Uterus (tissue), 3 donors: ENCODE measurements at regions not wholly inside any gene's neighbourhood (a gene's known extent, or its start where the extent isn't known, plus 50 kb on each side); places are given as distances from the start of the nearest gene placed in this dataset.

Experiments
- DNase-seq, 2 donors: peaks; one replicate each; pipeline ENCODE4 v3.0.0-alpha.2; 2019 to 2020
- H3K27ac ChIP-seq, 2 donors: fragments of 200-600 bp; sonication (generic); 1 replicate in 1 of 2; 2 replicates in 1 of 2; pipeline ENCODE4 v1.5.1; 2016 to 2018
- H3K27me3 ChIP-seq, 2 donors: fragments of 200-600 bp; sonication (generic); one replicate each; pipeline ENCODE4 v1.5.1; 2018 to 2019; ENCODE audit warnings: control low read depth in 1 of 2
- H3K36me3 ChIP-seq, 2 donors: fragments of 200-600 bp; sonication (generic); one replicate each; pipeline ENCODE4 v1.5.1; 2019; ENCODE audit warnings: control low read depth in 1 of 2
- H3K4me1 ChIP-seq, 2 donors: fragments of 200-600 bp; sonication (generic); one replicate each; pipeline ENCODE4 v1.5.1; 2018 to 2019; ENCODE audit warnings: control low read depth in 1 of 2
- H3K4me3 ChIP-seq, 2 donors: fragments of 200-600 bp; sonication (generic); 1 replicate in 1 of 2; 2 replicates in 1 of 2; pipeline ENCODE4 v1.5.1; 2018 to 2019; ENCODE audit warnings: mild to moderate bottlenecking in 1 of 2
- H3K9me3 ChIP-seq, 2 donors: fragments of 200-600 bp; sonication (generic); one replicate each; pipeline ENCODE4 v1.5.1; 2019; ENCODE audit warnings: control low read depth in 1 of 2
- CTCF ChIP-seq, 4 experiments: fragments of 200-600 bp in 2 of 4; fragments of 450-650 bp in 2 of 4; sonication (generic) in 2 of 4; IDR thresholded peaks; one replicate each; pipeline ENCODE4 v1.5.1; 2016 to 2019; ENCODE audit warnings: antibody characterized with exemption in 4 of 4, mild to moderate bottlenecking in 2 of 4, moderate library complexity in 1 of 4
- POLR2A ChIP-seq, 2 donors: fragments of 450-650 bp; IDR thresholded peaks; one replicate each; pipeline ENCODE4 v1.6.1; 2016; ENCODE audit warnings: antibody characterized with exemption in 2 of 2, mild to moderate bottlenecking in 1 of 2, moderate library complexity in 1 of 2
- intact Hi-C: fragments of 100-400 bp; cut with DNase I; formaldehyde crosslinking; loops from one replicate; pipeline ENCODE4 v1.15.1; 2023; ENCODE audit warnings: low total_unique reads
- donor health status: DM: yes; HTN: yes; CAD: no.

- Histone ChIP-seq H3K9me3 (no peaks in the 10 kb centered on the region), H3K27me3 (no peaks in the 10 kb centered on the region), H3K4me3 (no peak overlapping the region), H3K27ac (no peak overlapping the region), H3K4me1 (no peaks in the 10 kb centered on the region), H3K36me3 (no peaks in the 10 kb centered on the region)
- intact Hi-C loops = no loop called here
- no peak for DNase-seq
- TF ChIP-seq CTCF (IDR thresholded peaks at IDR 0.05) = no peak
- TF ChIP-seq POLR2A (IDR thresholded peaks at IDR 0.05) = no peak
Measured at GRCh38 chr5:167736992-167737391, 554.5 kb upstream of the WWC1 start.

- no peak for DNase-seq
- TF ChIP-seq POLR2A (IDR thresholded peaks at IDR 0.05) (no peak), CTCF (IDR thresholded peaks at IDR 0.05) (no peak)
- Histone ChIP-seq H3K4me3 (no peak overlapping the region), H3K36me3 (no peaks in the 10 kb centered on the region), H3K27ac (no peak overlapping the region), H3K4me1 (no peaks in the 10 kb centered on the region), H3K9me3 (no peaks in the 10 kb centered on the region), H3K27me3 (no peaks in the 10 kb centered on the region)
- intact Hi-C loops = no loop called here
Measured at GRCh38 chr5:167743695-167744464, 547.6 kb upstream of the WWC1 start.

- Histone ChIP-seq H3K27me3 (no peaks in the 10 kb centered on the region), H3K4me3 (no peak overlapping the region), H3K36me3 (no peaks in the 10 kb centered on the region), H3K4me1 (no peaks in the 10 kb centered on the region), H3K27ac (no peak overlapping the region), H3K9me3 (no peaks in the 10 kb centered on the region)
- no peak for DNase-seq
- intact Hi-C loops = no loop called here
- TF ChIP-seq POLR2A (IDR thresholded peaks at IDR 0.05) = no peak
- TF ChIP-seq CTCF (IDR thresholded peaks at IDR 0.05) = no peak
Measured at GRCh38 chr5:167745868-167746267, 545.6 kb upstream of the WWC1 start.

- no peak for TF ChIP-seq POLR2A (IDR thresholded peaks at IDR 0.05)
- Histone ChIP-seq H3K36me3 (no peaks in the 10 kb centered on the region), H3K4me3 (no peak overlapping the region), H3K9me3 (no peaks in the 10 kb centered on the region), H3K4me1 (no peaks in the 10 kb centered on the region), H3K27ac (no peak overlapping the region), H3K27me3 (no peaks in the 10 kb centered on the region)
- DNase-seq = no peak
- intact Hi-C loops = no loop called here
Measured at GRCh38 chr5:167750586-167750985, 540.9 kb upstream of the WWC1 start.

GRCh38 chr5:167752936-167753335, 538.5 kb upstream of the WWC1 start:
- no peaks in the 10 kb centered on the region for H3K36me3 ChIP-seq
- no peak overlapping the region for H3K4me3 ChIP-seq
- intact Hi-C loops = no loop called here
- no peak for DNase-seq
- H3K4me1 ChIP-seq = no peaks in the 10 kb centered on the region
- H3K27me3 ChIP-seq = no peaks in the 10 kb centered on the region
- no peak overlapping the region for H3K27ac ChIP-seq
- no peaks in the 10 kb centered on the region for H3K9me3 ChIP-seq
- TF ChIP-seq POLR2A (IDR thresholded peaks at IDR 0.05) = no peak
- no peak for TF ChIP-seq CTCF (IDR thresholded peaks at IDR 0.05)
